CD4-positive, alpha-beta T cell (primary cell): ENCODE measurements at regions not wholly inside any gene's neighbourhood (a gene's known extent, or its start where the extent isn't known, plus 50 kb on each side); places are given as distances from the start of the nearest gene placed in this dataset.

Experiments used
- ATAC-seq: fragments of 200-7000 bp; cut with Tn5 transposase; one replicate; pipeline ENCODE4 v1.10.0; 2022; ENCODE audit warnings: mild to moderate bottlenecking; ENCODE audit not compliant: poor library complexity
- CTCF ChIA-PET: fragments of 350-600 bp; sonication (Branson Sonifier 250); formaldehyde crosslinking; loops from one replicate; lab custom pipeline; 2021; ENCODE audit warnings: antibody characterized with exemption, inconsistent platforms; lab: Charles Lee
- POLR2A ChIA-PET: fragments of 350-600 bp; sonication (Branson Sonifier 250); formaldehyde crosslinking; loops from one replicate; lab custom pipeline; 2021; ENCODE audit warnings: antibody characterized with exemption, inconsistent platforms; lab: Charles Lee
- DNase-seq, 14 experiments: peaks; one replicate each; pipeline ENCODE4 v3.0.0-alpha.2; 2013 to 2020; ENCODE audit warnings: mixed read lengths in 2 of 14
- H3K27ac ChIP-seq, 2 donors: one replicate each; pipeline versions ENCODE4 v1.5.1 to v1.7.0; 2013; ENCODE audit warnings: low read length in 2 of 2, low read depth in 1 of 2, mild to moderate bottlenecking in 1 of 2
- H3K27me3 ChIP-seq, 2 experiments: 1 replicate in 1 of 2; 2 replicates in 1 of 2; pipeline versions ENCODE4 v1.6.1 to v1.7.0; 2013; ENCODE audit warnings: low read length in 2 of 2, control low read depth in 1 of 2, mild to moderate bottlenecking in 1 of 2, moderate library complexity in 1 of 2; ENCODE audit not compliant: insufficient read depth in 2 of 2, control insufficient read depth in 1 of 2
- H3K36me3 ChIP-seq: one replicate; pipeline ENCODE4 v1.6.1; 2013; ENCODE audit warnings: low read length, control low read depth; ENCODE audit not compliant: insufficient read depth
- H3K4me1 ChIP-seq: one replicate; pipeline ENCODE4 v1.6.1; 2013; ENCODE audit warnings: low read length, control low read depth; ENCODE audit not compliant: insufficient read depth
- H3K4me3 ChIP-seq: one replicate; pipeline ENCODE4 v1.5.1; 2013; ENCODE audit warnings: mild to moderate bottlenecking, low read length, moderate library complexity
- H3K9me3 ChIP-seq, 2 experiments: 1 replicate in 1 of 2; 2 replicates in 1 of 2; pipeline versions ENCODE4 v1.6.1 to v1.7.0; 2013; ENCODE audit warnings: low read length in 2 of 2, mild to moderate bottlenecking in 2 of 2, control low read depth in 1 of 2, moderate library complexity in 1 of 2; ENCODE audit not compliant: control insufficient read depth in 1 of 2, insufficient read depth in 1 of 2
- H3K27ac Mint-ChIP-seq: one replicate; pipeline ENCODE4 v1.8.0; 2020; ENCODE audit warnings: mixed read lengths
- H3K27me3 Mint-ChIP-seq: one replicate; pipeline ENCODE4 v1.8.0; 2021; ENCODE audit warnings: mixed read lengths
- H3K36me3 Mint-ChIP-seq: one replicate; pipeline ENCODE4 v1.8.0; 2021; ENCODE audit warnings: low read depth, mixed read lengths
- H3K4me1 Mint-ChIP-seq: one replicate; pipeline ENCODE4 v1.8.0; 2021; ENCODE audit warnings: low read depth, mixed read lengths
- H3K4me3 Mint-ChIP-seq: one replicate; pipeline ENCODE4 v1.8.0; 2020; ENCODE audit warnings: mild to moderate bottlenecking, mixed read lengths
- H3K9me3 Mint-ChIP-seq: one replicate; pipeline ENCODE4 v1.8.0; 2020; ENCODE audit warnings: mixed read lengths
- intact Hi-C, 2 experiments: fragments of 100-400 bp; cut with DNase I in 1 of 2; cut with micrococcal nuclease in 1 of 2; formaldehyde crosslinking; loops; one replicate each; pipeline versions ENCODE4 v1.15.1 to v1.9.0; 2023 to 2025; cut with DNase I, micrococcal nuclease
- TF ChIP-seq, protein P1 (sequence below): fragments of 200-600 bp; IDR thresholded peaks from one replicate; pipeline ENCODE4 v1.8.0; 2022; ENCODE audit warnings: antibody characterized with exemption, mild to moderate bottlenecking

DNA sequence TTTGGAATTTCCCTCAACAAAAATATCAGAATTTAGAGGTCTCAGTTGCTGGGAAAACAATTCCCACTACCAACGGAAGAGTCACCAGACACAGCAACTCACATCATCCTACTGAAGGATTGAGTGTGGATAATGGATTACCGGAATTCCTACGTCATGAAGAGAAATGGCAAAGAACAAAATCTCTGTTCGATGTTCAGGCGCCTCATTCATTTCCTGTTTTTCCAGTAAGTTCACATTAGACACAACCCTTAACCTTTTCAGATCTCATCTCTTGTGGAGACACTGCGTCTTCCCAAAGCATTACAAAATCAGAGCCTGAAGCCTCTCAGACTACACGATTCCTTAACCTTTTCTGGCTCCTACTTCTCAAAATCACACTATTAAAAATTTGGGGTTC is 58.5 kb upstream of the CPEB2 start:
- no peaks in the 10 kb centered on the region for H3K36me3 ChIP-seq
- ATAC-seq (no peak), DNase-seq (no peak)
- intact Hi-C loops, result no loop called here
- H3K4me3 ChIP-seq, result no peak overlapping the region
- ChIA-PET POLR2A (no interaction called here), CTCF (no interaction called here)
- H3K9me3 ChIP-seq, result no peaks in the 10 kb centered on the region
- Mint-ChIP-seq H3K4me1 (no peaks in the 10 kb centered on the region), H3K27me3 (peaks cover 34% of the 10 kb centered on the region), H3K4me3 (no peak overlapping the region), H3K27ac (no peak overlapping the region), H3K36me3 (no peaks in the 10 kb centered on the region), H3K9me3 (peaks cover 4% of the 10 kb centered on the region)
- H3K27me3 ChIP-seq, result peaks cover 0 to 6% of the 10 kb centered on the region in 2 experiments
- H3K27ac ChIP-seq, result no peak overlapping the region
- no peaks in the 10 kb centered on the region for H3K4me1 ChIP-seq
- TF ChIP-seq, protein P1, sequence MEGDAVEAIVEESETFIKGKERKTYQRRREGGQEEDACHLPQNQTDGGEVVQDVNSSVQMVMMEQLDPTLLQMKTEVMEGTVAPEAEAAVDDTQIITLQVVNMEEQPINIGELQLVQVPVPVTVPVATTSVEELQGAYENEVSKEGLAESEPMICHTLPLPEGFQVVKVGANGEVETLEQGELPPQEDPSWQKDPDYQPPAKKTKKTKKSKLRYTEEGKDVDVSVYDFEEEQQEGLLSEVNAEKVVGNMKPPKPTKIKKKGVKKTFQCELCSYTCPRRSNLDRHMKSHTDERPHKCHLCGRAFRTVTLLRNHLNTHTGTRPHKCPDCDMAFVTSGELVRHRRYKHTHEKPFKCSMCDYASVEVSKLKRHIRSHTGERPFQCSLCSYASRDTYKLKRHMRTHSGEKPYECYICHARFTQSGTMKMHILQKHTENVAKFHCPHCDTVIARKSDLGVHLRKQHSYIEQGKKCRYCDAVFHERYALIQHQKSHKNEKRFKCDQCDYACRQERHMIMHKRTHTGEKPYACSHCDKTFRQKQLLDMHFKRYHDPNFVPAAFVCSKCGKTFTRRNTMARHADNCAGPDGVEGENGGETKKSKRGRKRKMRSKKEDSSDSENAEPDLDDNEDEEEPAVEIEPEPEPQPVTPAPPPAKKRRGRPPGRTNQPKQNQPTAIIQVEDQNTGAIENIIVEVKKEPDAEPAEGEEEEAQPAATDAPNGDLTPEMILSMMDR, result no peak

DNA sequence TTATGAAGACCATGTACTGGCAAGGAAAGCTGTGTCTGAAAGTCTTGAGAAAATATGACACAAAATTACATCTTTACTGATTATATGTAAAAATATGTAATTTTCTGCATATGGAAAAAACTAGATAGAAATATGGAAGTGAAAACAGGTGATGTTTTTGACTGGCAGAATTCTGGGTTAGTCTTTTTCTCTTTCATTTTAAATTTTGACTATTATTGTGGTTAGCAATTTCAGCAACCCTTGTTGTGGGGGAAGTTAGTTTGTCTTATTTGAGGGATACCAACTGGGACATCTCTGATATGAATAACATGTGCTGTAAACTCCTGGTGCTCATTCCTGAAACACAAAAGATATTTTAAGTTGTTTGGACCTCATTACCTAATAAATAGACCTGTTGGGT is 49.9 kb upstream of the CPEB2 start:
- H3K4me1 Mint-ChIP-seq, result no peaks in the 10 kb centered on the region
- H3K27ac ChIP-seq, result no peak overlapping the region
- H3K36me3 ChIP-seq, result no peaks in the 10 kb centered on the region
- TF ChIP-seq, protein P1, result no peak
- no peaks in the 10 kb centered on the region for H3K36me3 Mint-ChIP-seq
- peaks cover 0 to 5% of the 10 kb centered on the region in 2 experiments for H3K27me3 ChIP-seq
- no peak for DNase-seq
- ChIA-PET CTCF (no interaction called here), POLR2A (no interaction called here)
- H3K27me3 Mint-ChIP-seq, result peaks cover 18% of the 10 kb centered on the region
- H3K9me3 Mint-ChIP-seq, result no peaks in the 10 kb centered on the region
- no peak overlapping the region for H3K27ac Mint-ChIP-seq
- intact Hi-C loops, result no loop called here
- H3K4me1 ChIP-seq, result no peaks in the 10 kb centered on the region
- ATAC-seq, result no peak
- no peaks in the 10 kb centered on the region for H3K9me3 ChIP-seq
- H3K4me3 Mint-ChIP-seq, result no peak overlapping the region
- no peak overlapping the region for H3K4me3 ChIP-seq
